CD4-positive, alpha-beta T cell treated with Interleukin-17A for 1 hour (primary cell): ENCODE measurements at regions not wholly inside any gene's neighbourhood (a gene's known extent, or its start where the extent isn't known, plus 50 kb on each side); places are given as distances from the start of the nearest gene placed in this dataset.

Experiments used
- DNase-seq: peaks from one replicate; pipeline ENCODE4 v3.0.0-alpha.2; 2020

DNA sequence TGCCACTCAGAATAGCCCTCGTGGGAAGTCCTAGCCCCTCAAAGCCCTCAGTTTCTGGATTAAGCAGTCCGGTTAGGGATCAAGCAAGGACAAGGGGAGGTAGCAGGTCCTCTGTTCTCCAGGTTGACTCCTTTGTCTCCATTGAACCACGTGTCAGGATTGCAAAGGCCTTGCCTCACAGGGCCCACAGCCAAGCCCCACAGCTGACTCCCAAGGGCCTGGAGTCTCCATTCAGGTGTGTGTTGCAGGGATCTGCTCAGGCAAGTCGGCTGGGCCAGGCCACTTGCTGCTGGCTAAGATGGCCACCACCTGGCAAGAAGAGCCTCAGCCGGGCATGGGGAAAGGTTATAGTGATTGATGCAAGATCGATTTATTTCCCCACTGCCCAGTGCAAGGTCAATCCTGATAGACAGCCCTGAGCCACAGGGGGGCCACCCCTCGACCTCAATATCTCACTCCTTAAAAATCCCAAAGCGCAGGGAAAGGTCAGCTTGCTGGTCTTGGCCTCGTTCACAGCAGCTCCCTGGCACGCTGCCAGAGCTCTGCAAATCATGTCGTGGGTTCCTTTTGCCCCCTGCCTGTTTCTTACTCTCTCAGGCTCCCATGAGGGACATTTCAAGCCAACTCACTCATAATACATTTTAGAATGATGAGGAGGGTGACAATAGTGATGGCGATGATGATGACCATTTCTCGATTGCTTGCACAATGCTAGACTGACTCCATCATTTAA, 75.9 kb downstream of the EDN3 start:
- no peak for DNase-seq

DNA sequence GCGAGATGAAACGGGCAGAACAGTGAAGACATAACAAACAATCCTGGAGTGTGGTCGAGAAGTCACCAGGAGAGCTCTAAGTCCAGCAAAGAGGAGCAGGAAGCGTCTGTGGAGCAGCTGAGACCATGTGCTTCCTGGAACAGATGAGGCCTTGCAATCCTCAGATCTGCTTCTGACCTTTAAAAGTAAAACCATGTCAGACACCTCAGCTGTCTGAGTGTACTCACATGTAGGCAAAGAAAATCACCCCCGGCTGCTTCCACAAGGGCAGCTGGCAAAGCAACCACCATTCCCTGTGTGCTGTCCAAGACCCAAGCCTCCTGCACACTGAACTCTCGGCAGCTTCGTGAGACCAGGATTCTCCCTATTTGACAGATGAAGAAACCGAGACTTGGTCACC, 76.6 kb downstream of the EDN3 start:
- no peak for DNase-seq

DNA sequence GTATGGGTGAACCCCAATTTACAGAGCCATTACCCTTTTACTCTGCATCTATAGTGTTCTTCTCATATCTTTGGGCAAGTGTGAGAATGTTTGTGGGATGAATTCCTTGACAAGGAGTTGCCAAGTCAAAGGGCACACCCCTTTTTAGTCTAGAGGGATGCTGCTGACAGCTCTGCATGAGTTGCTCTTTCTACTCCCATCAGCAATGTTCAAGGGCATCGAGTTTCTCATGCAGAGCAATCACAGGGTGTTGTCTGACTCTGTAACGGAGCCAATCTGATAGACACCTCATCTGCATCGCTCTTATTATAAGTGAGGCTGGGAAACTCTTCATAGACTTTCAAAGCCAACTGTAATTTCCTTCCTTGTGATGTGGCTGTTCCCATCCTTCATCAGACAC, 77.4 kb downstream of the EDN3 start:
- DNase-seq: no peak

DNA sequence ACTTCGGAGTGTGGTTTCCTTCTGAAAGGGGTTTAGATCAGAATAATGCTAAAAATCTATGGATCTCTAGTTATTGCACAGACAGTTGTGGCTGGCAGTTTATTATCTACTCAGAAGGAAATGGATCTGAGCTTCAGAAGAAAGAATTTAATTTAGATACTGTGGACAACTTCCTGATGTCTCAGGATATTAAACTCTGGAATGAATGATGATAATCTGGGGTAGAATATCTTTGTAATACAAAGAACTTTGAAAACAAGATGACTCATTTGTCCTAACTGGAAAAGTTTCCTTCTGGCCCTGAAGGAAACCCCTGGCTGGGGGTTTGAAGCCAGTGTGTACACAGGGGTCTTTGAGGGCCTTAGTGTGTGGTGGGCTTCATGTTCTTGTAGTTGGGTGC, 78.0 kb downstream of the EDN3 start:
- no peak for DNase-seq

DNA sequence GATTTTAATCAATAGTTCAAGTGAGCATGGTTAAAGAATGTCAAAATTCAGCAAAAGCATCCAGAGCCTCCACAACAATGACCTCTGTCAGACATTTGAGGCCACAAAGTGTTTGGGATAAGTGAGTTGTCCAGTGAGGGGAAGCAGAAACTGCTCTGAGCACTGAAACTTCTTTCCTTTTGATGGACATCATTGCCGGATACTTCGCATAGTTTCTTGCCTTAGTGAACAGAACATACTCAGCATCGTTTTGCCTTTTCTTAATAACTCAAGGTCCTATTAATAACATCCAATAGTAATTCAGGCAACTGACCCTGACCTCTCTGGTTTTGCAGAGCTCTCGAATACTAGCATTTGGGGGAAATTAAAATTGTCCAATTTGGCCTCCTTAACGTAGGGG, 78.6 kb downstream of the EDN3 start:
- DNase-seq: no peak

DNA sequence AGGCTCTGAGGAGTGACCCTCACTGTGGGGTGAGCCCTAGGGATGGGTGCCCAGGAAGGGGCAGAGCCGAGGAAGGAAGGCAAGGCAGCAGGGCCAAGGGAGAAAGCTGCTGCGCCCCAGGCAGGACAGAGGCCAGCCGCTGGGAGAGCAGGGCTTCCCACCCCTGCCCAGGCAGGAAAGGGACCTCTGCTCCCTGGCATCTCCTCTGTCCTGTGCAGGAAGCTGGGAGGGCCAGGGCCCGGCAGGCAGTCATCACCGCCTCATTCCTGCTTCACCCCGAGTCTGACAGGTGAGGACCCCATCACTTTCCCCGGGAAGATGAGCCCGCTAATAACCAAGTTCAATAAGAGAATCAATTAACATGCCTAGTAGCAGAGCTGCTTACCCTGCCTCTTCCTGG, 81.3 kb downstream of the EDN3 start:
- no peak for DNase-seq

DNA sequence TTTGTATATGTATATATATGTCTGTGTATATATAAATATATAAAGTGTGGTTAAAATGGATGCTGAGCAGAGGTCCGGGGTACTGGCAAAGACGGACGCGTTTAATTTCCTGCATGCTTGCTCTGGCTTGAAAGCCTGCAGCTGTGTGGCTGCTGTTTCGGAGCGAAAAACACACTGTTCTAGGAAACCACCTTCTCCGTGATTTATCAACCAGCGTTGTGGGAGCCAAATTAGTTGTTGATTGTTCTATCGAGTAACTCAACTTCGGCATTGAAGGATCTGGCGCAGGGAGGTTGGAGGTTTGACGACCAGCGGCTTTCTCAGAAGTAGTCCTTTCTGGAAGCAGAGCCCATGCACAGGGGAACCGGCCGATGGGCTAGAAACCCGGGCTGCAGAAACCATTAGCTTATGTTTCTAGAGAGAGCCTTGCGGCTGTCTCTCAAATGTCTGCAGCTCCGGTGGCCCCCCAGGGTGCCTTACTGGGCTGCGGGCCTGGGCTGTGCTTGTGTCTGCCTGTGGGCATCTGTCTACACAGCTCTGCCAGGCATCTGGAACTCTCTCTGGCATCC, 81.8 kb downstream of the EDN3 start:
- DNase-seq: no peak

DNA sequence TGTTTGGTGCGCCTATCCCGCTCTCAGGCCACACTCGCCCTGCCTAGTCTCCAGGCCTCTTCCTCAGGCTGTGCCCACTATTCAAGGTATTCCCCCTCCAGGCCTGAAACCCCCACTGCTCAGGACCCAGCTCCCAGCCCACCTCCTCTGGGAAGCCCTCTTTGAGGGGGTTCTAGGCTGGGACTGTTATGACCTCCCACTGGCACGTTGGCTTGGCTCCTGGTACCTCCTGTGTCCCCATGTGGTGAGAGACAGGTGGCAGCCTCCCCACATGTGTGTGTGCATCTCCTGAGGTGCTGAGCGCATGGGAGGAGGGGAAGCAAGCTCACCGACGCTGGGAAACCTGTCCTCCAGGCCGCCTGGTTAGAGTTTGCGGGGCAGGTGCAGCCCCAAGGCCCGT, 82.5 kb downstream of the EDN3 start:
- DNase-seq: no peak

DNA sequence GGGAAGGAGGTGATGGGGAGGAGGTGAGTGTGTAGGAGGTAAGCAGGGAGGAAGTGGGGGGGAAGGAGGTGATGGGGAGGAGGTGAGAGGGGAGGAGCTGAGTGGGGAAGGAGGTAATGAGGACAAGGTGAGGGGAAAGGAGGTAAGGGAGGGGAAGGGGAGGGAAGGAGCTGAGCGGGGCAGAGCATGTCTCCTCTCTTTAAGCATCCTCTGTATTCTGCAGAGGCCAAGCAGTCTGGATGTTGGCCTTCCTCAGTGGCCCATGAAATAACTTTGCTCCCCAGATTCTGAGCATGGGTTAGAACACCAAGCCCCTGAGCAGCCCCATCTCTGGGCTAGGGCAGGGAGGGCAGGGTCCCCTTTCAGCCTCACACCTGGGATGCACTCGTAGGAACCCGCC, 84.6 kb downstream of the EDN3 start:
- no peak for DNase-seq

DNA sequence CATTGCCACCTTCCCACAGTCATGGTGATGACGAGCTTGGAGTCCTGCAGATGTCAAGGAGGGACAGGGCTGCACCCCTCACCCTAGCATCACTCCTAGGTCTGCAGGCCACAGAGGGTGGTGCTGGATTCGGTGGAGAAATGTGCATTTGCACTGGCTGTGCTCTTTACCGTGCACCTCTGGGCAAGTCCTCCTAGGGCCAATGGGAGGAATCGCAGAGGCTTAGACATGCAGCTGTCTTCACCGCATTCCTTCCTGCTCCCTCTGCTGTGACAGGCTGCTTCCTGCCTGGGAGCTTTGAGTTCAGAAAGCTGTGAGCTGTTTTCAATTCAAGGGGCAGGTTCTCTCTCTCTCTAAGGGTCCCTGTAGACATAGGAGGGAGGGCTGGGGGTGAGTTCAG, 85.1 kb downstream of the EDN3 start:
- DNase-seq: no peak

DNA sequence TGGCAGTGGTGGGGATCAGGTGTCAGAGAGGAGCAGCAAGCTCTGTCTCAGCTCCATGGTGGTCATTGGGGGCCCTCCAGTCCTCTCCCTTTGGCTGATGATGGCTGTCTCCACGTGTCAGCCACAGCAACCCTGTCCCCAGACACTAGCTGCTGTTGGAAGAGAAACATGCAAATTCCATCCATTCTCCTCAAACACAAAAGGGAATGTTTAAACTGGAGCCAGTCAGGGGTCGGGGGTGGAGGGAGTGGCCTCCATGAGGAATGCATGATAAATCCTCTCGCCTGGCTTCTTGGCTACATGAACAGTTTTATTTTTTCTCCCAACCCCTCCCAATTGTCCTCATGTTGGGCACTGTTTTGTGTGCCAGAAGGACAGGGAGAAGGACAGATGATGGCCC, 86.4 kb downstream of the EDN3 start:
- no peak for DNase-seq

DNA sequence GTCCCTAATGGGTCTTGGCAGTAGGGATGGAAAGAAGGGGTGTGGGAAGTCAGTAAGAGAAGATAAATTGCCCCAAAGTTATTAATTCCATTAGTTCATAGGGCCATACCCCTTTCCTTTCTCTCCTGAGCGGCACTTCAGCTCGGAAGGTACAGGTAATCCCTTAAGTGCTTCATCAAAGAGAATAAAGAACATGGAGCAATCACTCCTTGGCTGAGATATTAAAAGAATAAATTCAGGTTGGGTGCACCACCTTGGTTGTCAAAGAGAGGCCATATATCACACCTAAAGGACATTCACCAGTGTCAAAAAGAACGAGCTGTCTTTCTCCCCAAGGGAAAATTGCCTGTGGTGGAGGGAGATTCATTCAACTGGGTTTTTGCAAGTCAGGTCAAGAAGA, 87.5 kb downstream of the EDN3 start:
- DNase-seq: no peak

DNA sequence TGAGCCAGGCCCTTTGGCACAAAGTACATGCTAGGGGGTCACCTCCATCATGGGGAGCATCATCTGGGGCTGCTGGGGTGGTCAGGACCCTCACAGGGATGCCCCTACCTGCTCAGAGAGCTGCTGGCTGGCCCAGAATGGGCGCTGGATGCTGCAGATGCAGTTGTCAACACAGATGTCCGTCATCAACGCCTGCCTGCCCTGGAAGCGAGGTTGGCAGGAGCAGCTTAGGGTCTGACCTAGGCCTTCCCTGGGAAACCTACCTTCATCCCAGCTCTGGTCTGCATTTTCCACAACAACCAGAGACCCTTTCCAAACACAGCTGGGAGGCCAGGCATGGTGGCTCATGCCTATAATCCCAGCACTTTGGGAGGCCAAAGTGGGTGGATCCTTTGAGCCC, 88.0 kb downstream of the EDN3 start:
- DNase-seq: no peak

DNA sequence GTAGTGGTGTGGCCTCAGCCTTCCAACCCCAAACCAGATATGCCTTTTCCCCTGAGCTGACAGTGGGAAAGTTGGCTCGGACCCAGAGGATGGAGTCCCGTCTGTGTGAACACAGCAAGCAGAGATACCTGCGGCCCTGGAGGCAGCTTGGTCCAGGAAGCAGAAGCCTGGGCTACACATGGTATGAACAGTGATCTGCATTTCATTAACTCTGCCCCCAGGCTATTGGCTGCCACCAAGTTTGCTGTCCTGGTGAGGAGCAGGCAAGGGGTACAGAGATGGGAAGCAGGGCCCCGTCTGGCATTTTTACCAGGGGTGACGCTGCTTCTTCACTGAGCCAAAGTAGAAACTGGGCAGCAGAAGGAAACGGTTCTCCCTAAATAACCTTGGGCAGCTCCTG, 90.0 kb downstream of the EDN3 start:
- no peak for DNase-seq

DNA sequence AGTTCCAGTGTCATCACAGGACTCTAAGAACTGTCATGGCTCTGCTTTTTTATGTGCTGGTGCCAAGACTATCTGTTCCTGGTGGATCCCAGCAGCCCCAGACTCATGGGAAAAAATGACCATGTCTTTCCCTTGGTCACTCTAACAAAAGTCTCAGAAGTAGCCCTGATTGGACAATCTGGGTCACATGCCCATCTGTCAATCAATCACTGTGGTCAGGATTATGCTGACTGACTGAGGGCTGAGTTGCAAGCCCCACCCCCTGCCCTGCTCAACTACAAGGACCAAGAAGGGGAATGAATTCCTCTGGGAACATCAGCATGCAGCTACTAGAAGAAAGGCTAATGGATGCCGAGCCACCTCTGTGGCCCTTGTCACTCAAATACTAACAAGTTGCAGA, 91.6 kb downstream of the EDN3 start:
- no peak for DNase-seq

DNA sequence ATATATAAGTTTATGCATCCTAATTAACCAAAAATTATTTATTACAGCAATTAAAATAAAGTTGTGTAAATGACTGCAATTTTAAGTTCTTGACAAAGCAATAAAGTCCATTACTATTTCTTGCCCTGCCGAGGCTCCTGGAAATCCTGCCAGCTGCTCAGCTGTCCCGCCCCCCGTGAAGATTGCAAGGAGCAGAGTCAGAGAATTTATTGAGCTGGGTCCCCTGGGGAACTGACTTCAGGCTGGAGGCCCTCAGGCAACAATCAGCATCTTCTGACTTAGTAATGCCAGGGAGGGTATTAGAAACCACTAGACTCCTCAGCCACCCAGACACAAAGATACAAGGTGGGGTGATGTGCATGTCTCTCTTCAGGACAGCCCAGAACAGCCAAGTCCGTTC, 92.3 kb downstream of the EDN3 start:
- DNase-seq: no peak

DNA sequence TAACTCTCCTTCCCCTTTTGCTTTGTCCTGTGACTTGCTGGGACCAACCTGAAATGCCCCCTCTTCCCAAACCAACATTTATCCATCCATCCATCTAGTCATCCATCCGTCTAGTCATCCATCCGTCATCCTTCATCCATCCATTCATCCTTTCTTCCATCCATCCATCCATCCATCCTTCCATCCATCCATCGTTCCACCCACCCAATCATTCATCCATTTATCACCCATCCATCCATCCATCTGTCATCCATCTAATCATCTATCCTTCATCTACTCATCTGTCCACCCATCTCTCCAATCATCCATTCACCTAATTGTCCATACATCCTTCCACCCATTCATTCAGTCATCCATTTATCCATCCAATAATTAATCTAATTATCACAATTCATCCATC, 92.7 kb downstream of the EDN3 start:
- DNase-seq: no peak

DNA sequence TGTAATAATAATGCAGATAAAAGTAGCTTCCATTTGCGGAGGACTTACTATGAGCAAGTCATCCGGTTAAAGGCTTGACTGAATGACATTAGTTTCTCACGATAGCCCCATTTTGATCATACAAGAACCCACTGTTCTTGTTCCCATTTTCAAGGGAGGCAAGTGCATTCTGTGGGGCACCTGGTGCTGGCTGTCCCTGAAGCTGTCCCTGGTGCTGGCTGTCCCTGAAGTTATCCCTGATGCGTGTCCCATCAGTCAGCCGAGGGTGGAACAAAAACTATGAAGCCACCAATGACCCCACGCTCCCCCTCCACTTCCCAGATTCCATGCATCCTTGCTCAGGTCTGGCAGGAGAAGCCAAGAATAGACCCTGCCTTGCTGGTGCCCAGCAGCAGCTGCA, 95.3 kb downstream of the EDN3 start:
- no peak for DNase-seq

DNA sequence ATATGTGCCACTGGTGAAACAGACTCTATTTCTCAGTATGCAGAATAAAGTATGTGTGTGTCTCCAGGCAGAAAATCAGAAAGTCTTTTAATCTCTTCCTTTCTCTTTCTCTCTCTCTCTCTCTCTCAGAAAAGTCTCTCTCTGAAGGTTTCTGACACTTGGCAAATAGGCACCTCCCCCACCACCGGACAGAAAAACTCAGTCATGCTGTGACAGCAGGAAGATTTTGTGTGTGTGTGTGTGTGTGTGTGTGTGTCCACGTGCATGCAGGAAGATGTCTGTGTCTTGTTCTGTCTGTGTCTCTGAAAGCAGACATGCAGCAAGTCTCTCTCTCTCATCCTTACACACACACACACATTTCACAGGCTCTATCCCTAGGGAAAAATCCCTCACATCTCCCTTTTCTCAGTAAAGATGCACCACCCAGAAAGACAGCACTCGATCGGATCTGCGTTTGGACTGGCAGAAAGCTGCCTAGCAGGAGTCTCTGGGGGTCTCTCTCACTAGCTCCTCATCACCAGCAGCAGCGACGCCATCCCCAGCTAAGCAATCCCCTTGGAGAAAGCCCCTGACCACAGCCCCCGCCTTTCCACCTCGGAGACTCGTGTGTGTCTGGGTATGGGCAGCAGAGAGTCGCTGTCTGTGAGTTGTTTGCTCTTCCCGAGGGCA, 98.3 kb downstream of the EDN3 start:
- no peak for DNase-seq

DNA sequence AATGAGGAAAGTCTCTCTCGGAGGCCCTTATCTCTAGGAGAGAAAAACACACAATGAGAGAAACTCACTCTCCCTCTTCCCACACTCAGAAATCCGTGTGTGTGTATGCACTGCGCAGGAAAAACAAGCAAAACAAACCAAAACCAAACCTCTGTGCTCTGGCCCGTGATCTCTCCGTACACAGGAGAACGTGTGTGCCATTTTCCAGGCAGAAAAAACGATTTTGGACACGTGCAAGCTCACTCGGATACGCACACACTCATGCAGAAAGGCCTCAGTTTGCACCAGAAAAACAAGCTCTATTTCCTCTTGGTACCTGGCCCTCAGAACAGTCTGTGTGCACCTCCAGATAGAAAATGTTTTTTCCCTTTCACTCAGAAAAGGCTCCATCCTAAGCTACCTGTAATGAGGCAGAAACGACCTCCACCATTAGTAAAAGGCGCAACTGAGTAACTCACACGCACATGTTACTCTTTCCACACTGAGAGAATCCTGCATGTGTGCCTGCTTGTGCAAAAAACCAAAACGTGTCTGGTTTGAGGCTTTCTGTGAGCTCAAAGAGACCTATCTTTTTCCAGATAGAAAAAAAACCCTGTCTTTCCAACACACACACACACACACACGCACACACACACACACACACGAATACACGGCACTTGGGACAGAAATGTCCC, 99.2 kb downstream of the EDN3 start:
- no peak for DNase-seq

DNA sequence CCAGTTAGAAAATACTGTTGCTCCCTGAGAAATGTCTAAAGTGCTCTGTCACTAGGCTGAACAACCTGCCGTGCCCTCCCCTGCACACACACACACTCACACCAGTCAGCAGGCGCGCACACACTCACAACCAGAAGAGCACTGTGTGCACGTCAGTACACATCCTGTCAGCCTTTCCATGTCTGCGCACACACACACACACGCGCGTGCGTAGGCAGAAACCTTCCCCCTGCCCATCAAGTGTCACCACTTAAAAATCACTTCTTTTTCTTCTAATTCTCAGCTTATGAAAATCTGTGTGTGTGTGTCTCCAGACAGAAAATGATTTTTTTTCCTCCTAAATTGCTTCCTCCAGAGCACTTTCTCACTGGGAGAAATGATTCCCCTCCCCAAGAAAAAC, 100.3 kb downstream of the EDN3 start:
- DNase-seq: peak; percentile 28

DNA sequence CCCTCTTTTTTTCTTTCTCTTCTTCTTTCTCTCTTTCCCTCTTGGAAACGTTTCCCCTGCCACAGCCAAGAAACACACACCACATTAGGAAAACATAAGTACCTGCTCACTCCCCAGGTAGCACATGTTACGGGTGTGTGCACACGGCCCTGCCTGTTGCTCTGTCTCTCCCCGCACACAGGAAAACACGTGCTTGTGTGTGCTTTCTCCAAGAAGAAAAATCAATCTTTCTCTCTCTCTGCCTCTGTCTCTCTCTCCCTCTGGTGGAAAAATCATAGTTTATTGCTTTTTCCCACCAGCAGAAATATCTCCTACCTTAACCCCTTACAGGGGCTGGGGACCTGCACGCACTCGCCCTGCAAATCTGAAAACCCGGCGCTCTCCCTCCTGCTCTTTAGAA, 102.3 kb downstream of the EDN3 start:
- DNase-seq: no peak

DNA sequence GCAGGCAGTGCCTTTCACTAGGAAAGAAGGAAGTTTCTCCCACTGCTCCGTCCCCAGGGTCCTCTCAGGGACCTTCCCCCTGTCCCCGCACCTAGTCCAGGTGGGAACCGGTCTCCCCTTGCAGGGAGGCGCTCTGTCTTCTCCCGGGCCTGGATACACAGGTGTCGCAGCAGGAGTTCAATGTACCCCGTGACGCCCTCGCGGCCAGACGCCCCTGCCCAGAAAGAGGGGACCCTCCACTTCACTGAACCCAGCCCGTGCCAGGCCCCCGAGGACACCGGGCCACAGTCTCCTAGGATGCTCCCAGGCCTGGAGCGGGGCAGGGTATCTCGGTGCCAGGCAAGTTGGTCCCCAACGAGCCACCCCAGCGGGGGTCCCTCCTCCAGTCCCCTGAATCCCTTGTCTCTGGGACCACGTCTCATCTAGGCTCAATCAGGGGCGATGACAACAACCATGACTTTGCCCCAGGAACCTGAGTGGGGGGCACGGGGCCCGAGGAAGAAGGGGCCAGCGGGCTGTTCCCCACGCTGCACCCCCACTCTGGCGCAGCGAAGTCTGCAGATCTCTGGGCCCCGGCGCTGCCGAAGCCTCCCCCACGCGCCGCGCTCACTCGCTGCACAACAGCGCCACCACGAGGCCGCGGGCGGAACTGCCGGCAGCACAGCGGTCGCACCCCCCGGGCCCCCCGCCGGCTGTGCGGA, 103.0 kb downstream of the EDN3 start:
- DNase-seq: peak; percentile 58

DNA sequence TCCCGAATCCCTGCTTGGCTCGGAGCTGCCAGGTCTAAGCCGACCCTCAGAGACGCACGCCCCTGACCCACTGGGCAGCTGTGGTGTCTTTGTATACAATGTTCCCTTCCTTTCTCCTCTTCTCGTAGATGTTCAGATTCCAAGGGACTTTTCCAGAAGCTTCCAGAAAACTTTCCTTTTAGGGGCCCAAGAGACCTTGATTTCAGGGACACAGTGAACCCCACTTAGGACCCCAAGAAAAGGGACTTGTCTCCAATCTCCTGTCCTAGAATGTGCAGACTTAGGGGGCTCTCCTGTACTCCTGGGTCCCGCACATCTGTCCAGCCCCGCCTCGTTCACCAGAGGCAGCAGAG, 103.5 kb downstream of the EDN3 start:
- DNase-seq: no peak
